ENCODE measurements at regions not wholly inside any gene's neighbourhood (a gene's known extent, or its start where the extent isn't known, plus 50 kb on each side); places are given as distances from the start of the nearest gene placed in this dataset.
"Not testable (repeated sequence)": the region's sequence is repeated elsewhere in the genome, so short reads cannot be mapped to it uniquely, and the experiment has no call there.

DNA sequence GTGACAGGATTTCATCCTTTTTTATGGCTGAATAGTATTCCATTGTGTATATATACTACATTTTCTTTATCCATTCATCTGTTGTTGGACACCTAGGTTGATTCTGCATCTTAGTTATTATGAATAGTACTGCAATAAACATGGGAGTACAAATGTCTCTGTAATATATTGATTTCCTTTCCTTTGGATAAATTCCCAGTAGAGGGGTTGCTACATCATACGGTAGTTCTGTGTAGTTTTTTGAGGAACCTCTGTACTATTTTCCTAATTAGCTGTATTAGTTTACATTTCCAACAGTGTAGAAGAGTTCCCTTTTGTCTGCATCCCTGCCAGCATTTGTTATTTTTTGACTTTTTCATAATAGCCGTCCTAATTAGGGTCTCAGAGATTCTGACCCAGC, 201.3 kb downstream of the GIPC2 start:
- no peak for DNase-seq

DNA sequence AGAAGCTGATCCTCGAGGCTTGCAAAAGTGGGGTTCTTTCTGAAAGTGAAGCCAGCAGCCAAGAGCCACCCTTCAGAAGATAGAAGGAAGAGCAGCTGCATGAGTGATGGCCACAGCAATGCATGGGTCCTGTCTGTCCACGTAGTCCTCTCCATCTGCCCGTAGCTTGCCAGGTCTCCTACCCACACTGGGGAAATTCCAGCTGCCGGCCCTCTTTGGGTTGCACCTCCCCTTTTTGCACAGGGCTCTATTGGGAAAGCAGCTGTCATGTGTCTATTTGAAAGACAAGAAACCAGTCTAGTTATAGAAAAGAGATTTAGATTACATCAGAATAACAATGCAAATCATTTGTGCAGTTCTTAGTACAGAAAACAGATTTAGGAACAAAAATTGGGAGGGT, 204.4 kb downstream of the GIPC2 start:
- DNase-seq: no peak

DNA sequence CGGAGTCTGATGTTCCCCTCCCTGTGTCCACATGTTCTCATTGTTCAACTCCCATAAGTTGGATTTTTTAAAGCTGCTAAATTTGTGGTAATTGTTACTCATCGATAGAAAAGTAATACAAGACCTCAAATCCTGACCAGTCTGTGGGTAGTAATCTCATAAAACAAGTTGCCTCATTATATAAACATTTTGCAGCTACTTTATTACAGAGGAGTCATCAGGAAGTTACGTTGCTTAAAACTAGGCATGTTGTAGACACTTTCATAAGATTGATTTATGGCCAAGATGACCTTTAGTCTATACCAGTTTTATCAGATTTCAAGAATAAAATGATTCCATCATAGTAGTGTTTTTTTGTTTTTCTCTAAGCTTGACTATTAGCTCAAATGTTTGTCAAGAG, 208.8 kb downstream of the GIPC2 start:
- DNase-seq: no peak

DNA sequence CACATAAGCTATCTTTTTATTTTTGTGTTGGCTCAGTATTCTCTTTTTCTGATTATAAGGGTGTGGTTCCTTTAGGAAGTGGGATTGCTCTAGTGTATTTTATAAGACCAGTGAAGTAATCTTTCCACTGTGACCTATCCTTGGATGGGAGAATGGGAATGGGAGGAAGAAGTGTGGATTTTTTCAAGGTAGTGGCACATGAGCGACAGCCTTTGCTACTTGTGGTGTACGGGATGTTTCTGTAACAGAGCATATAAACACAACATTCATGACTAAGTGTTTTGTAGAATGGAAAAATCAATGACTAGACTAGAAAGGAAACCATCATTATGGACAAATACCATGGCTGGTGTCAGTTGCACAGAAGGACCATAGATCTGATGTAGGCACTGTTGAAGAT, 209.6 kb downstream of the GIPC2 start:
- DNase-seq: no peak

DNA sequence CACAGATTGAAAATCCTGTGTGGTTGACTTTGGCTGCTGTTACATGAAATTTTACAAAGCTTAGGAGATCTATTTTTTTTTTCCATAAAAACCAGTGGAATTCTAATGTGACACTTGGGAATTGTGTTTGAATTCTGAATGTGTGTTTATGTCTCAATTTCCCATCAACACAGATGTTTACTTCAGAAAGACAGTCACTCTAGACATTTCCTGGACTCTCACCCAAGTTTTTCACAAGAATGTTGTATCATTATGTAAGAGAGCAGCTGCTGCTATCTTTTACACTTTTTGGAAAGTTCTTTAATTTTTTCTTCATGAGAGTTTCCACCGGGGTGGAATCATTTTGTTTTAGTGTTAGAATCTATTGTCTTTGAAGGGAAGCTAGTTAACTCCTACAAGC, 210.1 kb downstream of the GIPC2 start:
- DNase-seq: no peak

DNA sequence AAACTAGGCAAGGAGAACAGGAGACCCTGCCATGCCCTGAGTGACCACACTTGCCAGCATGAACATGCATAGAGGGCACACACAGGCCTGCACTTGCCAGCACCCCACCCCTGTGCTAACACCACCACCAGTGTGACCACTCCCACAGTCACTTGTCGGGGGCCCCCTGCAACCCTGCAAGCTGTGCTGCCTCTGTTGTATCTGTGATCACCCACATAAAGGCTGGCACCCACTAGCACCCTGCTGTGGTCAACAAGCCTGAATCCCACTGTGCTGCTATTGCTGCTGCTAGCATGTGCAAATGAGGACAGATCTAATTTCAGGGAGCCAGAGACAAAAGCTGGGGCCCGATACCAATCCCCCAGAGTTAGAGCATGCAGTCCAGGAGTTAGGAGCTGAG, 217.7 kb downstream of the GIPC2 start:
- DNase-seq: no peak

DNA sequence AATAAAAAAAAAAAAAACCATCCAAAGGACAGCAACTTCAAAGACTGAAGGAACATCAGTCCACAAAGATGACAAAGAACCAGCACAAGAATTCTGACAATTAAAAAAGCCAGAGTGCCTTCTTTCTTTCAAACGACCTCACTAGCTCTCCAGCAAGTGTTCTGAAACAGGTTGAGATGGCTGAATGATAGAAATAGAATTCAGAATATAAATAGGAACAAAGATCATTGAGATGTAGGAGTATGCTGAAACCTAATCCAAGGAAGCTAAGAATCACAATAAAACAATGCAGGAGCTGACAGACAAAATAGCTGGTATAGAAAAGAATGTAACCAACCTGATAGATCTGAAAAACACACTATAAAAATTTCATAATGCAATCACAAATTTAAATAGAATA, 218.2 kb downstream of the GIPC2 start:
- DNase-seq: no peak

DNA sequence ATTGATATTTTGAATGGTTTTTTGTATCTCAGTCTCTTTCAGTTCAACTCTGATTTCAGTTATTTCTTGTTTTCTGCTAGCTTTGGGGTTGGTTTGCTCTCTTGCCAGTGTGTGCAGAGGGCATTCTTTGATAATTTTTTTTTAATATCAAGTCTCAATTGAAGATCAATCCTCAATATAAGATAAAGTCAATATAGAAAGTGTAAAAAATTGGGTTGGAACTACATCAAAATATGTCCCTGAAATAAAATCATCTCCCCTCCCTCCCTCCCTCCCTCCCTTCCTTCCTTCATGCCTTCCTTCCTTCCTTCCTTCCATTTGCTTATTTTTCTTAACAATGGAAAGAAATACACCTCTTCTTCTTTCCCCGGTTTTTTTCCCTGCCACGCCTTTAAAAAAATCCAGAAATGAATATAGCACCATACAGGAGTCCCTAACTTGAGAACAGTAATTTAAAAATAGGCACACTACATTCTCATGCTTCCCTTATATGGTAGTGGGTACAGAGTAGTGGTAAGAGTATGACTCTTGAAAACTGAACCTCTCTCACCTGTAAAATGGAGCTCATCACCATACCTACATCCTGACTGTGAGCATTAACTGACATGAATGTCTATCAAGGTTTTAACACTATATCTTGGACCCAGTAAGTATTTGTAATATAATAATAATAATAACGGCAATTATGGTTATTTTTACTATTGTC, 221.9 kb downstream of the GIPC2 start:
- DNase-seq: no peak

DNA sequence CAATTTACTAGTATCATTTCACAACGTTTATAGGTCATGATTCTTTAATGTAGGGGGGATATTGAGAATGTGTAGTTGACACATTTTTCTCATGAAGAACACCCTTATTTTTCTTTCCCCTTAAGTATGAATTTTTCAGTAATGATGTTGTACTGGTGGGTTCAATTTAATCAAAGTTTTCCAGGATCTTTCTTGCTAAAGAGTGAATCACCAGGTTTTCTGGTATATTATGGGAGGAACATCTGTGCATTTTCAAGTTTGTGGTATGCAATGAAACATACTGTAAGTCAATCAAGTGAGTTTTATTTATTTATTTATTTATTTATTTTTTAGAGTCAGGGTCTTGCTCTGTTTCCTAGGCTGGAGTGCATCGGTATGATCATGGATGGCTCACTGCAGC, 221.2 kb upstream of the PTGFR start:
- no peak for DNase-seq

DNA sequence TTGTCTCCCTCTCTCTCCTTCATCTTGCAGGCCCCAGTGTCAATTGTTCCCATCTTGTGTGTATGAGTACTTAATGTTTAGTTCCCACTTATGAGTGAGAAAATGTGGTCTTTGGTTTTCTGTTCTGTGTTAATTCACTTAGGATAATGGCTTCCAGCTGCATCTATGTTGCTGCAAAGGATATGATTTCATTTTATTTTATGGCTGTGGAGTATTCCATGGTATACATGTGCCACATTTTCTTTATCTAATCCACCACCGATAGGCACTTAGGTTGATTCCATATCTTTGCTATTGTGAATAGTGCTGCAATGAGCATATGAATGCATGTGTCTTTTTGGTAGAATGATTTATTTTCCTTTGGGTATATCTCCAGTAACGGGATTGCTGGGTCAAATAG, 219.4 kb upstream of the PTGFR start:
- not testable (repeated sequence) for DNase-seq

DNA sequence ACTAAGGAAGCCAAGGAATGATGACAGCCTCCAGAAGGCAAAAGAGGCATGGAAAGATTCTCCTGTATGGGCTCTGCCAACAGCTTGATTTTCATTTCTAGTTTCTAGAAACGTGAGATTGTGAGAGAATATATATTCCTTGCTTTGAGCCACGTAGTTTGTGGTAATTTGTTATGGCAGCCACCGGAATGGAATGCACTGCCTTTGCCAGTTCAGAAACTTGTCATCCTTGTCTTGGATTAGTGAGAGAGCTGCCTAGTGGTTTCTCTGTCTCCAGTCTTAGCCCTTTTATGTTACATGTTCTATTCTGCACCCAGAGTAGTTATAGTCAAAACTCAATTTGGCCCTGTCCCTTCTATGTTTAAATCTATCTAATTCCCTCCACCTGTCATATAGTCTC, 216.0 kb upstream of the PTGFR start:
- DNase-seq: no peak

DNA sequence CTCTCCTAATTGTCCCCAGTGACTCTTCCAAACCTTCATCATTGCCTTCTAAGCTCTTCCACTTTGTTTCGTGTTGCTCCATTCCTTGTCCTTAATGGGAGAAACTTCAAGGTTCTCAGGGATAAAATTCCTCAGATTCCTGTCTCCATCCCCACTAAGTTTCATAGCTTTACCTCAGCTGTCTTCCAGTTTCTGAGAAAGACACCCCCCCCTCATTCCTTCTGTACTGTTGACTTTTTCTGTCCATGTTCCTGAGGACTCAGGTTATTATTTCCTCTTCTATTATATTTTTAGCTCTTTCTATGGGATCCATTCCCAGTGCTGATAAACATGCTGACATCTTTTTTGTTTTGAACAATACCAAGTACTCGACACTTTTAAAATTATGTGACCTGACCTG, 215.3 kb upstream of the PTGFR start:
- no peak for DNase-seq

DNA sequence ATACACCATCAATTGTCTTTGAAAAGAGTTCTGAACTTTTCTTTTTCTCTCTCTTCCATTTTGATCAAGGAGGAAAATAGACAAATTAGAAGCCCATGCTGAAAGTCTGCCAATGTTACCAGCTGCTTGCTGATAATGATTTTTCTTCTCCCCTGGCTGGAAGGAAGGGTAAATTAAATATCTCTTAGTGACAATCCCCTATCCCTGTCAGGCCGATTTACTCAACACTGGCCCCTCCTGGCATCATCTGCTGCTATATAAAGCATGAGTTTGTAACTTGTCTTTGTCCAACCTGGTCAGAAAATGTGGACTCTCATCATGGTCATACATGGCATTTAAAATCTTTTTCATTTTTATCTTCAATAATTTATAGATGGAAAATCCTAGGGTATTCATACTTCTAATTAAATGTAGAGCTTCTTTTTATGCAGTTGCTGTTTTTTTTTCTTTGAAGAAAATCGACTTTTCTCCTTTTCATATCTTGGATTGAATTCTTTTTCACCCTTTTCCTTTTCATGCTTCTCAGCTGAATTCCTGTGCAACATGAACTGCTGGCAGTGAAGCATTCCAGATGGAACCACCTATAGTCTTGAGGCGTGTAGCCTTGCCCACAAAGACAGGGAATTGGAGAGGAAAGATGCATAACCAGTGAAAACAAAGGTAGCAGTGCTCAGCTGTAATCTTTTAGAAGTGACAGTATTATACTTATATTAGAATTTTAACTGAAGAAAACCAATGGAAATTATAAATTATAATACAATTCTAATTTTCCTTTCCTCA, 214.7 kb upstream of the PTGFR start:
- DNase-seq: no peak

DNA sequence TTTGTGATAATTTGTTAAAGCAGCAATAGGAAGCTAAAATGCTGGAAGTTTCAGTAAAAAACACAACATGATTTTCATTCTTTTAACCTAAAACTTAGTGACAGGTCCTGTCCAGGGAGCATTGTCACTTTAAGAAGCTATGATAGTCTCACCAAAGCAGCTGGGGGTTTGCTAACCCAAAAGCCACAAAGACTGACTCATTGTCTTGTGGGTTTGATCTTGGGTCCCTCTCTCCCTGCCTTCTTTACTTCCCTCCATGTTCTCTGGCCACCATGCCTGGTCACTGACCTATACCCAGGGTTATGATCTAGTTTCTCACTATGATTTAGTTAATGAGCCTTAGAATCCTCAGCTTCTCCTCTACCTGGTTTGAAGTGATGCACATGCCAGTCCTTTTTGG, 213.5 kb upstream of the PTGFR start:
- DNase-seq: no peak

DNA sequence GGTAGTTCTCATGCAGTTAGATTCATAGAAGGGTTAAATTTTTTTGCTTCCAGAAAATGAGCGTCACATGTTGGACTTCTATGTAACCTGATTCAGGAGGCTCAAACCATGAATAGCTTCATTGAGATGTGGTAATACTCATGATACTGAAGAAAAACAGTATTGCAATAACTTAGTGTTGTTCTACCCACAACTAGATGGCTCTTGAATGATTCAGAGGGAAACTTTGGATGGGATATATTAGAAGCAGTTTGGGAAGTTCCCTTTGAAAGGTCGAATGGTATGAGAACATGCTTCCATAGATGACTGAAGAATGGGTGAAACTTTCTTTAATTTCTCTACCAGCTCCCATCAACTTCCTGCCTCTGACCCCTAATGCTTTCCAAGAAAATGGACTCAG, 211.7 kb upstream of the PTGFR start:
- no peak for DNase-seq

DNA sequence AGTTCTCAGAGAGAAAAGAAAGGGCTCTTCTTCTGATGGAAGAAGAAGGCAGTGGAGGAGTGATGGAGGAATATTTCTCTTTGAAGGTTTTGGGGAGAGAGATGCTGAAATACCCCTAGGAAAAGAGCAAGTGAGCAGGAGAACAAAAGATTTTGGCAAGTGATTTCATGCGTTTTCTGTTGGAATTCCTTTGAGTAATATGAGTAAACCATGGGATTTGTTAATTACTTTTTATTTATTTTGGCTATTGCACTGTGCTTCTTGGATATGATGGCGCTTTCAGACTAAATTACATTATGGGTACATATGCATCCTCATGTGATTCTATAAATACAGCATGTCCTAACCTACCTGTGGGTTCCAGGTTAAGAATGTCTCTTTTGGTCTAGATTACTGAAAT, 210.1 kb upstream of the PTGFR start:
- DNase-seq: no peak

DNA sequence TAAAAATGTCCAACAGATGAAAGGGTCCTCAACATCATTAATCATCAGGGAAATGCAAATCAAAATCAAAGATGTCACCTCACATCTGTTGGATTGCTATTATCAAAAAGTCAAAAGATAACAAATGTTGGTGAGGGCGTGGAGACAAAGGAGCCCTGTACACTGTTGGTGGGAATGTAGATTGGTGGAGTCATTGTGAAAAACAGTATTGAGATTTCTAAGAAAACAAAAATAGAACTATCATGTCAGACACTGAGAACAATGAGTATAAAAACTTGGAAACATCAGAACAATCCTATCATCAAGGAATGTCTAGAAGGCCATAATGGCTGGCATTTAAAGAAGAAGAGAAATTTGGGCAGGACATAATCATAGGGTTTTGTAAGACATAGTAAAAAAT, 209.2 kb upstream of the PTGFR start:
- no peak for DNase-seq

DNA sequence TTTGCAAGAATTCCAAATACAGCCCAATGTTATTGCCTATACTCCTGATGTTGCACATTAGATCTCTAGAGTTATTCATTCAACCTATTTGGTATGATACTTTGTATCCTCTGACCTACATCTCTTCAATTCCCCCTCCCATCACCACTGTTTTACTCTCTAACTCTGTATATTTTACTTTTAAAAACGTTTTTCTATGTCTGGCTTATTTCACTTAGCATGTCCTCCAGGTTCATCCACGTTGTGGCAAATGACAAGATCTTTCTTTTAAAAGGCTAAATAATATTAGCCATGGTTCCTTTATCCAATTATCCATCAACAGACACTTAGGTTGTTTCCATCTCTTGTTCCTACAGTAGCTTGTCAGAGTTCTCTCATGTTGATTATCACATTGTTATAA, 207.1 kb upstream of the PTGFR start:
- DNase-seq: no peak

DNA sequence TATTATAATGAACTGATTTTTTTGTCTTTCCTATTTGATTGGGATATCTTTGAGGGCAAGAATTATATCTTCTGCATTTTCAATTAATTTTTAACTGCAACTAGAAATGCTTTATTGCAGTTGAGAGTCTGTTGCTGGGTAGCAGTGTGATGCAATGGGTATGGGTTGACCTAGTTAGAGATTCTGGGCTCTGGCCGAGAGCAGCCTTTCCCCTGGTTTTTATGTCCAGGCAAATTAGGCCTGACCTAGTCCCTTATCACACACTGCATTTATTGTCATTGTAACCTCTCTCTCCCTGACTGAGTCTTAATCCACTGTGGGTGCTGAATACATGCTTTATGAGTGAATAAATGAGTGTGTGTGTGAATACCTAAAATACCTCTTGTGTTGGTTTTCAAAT, 206.4 kb upstream of the PTGFR start:
- no peak for DNase-seq

DNA sequence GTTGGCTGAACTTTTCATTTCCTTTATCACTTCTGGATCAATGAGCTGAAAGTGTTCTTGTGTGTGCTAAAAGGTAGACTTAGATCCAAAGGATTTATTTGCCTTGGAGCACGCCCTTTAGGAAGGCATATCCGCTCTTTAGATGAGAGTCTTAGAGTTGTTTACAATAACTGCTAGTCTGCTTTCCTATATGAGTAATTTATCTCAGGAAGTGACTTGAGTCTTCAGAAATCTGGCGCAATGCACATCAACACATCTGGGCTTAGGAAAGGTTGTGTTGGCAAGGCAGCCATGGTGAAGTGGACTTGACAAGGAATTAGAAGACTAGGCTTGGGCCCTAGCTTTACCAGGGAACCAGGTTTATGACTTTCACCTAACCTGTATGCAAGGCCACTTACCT, 204.1 kb upstream of the PTGFR start:
- DNase-seq: no peak

DNA sequence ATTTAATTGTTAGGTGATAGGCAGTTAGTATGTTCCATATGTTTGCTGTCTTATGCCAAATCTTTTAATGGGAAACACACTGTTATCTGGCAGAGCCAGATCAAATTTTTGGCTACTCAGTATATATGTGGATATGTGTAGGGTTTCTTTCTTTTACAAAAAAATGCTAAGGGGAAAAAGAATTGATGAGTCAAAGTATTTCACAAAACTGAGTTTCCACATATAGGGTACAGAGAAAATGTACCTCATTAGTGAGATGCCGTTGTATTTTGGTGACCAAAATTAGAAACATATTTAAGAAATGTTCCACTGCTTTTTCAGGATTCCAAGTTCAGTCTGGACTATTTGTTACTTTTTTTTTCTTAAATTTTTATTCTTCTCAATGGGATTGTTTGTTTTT, 201.2 kb upstream of the PTGFR start:
- no peak for DNase-seq

DNA sequence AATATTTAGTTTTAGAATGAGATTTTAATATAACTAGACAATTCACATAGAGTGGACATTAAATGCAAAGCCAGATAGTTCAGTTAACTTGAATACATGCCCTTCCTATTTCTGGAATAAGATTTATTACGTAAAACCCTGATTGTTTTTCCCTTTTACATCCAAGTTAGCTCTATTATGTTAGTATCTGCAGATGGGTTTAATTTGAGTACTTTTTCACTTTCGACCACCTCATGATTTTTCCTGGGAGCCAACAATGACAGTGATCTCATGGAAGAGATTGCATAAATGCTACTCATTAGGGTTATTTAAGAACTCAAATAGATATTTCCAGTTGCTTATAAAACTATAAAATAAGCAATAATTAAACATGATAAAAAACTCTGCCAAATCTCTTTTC, 199.4 kb upstream of the PTGFR start:
- no peak for DNase-seq

DNA sequence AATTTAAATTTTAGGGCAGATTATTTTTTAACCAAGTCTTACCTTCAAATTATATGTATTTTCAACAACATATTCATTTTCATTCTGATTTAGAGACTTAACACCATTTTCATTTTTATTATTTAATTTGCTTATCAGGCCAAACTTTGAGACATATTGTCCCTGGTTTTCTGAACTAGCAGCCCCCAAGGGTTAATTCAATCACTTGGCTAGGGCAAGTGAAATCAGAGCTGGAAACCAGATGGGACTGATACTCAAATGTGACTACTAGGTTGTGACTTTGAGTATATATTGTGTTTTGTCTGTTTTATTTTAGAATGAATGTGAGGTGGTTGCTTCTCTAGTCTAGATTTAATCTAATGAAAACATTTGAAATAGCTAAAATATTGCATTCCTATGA, 198.9 kb upstream of the PTGFR start:
- no peak for DNase-seq

DNA sequence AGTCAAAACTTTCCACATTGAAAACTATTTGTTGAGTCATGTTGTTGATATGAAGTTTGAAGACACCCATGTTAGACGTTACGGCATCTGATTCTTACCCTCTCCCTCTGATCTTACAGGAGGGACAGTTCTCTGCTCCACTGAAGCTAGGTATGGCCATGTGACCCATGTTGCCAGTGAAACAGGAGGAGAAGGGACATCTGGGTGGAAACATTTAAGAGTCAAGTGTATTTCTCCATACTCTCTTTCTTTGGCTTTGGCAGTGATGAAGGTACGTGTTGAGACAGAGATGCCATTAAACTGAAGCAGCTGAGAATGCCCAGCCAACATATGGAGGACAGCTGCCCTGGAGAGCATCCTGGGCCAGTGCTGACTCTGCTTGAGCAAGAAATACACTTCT, 198.4 kb upstream of the PTGFR start:
- DNase-seq: no peak
